ENCODE measurements at regions not wholly inside any gene's neighbourhood (a gene's known extent, or its start where the extent isn't known, plus 50 kb on each side); places are given as distances from the start of the nearest gene placed in this dataset.

DNA sequence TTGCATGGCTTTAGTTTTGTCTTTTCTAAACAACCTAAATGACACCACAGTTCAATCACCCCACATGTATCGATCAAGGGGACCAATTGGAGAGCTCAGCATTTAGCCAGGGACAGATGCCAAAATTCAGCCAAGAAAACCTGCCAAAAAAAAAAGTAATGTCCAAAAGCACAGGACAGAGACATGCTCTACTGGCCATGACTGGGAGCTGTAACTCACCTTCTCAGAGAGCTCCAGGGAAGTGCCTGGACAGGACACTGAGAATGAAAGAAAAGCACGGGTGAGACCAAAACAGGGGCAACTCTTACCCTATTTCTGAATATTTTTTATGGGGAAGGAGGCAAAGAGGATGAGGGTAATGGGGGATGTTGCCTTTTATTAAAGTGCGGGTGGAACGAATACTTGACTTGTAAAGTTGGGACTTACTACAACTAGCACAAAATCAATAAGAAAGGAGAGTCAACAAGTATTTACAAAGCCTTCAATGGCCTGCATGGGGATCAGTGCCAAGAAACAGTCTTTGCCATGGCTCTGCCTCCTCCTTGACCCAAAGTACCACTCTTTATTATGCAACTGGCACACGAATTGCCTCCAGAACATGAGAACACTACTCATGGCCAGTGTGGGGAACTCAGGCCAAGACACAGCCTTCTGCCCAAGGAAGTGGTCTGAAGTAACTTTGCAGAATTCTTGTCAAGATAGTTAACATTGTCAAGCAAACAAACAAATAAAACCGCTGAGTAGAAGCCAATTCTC, 72.9 kb upstream of the HK2 start:
- DNase-seq (ENCODE audit: low spot score): no peak

DNA sequence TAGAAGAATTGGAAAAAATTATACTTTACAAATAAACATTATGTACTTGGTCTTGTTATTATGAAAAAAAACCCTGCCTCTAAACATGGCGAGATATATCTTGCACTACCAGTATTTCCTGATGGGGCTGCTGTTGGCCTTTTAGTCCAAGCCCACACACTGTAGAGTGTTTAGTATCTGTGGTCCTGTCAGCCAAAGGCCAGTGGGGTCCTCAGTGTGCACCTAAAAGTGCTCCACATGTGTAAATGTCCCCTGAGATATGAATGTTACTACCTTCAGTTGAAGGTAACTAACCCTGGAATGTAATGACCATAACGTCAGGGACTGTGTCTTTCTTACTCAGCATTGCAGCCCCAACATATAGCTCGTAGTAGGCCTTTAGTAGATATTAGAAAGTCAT, 71.1 kb upstream of the HK2 start:
- DNase-seq (ENCODE audit: low spot score): no peak

DNA sequence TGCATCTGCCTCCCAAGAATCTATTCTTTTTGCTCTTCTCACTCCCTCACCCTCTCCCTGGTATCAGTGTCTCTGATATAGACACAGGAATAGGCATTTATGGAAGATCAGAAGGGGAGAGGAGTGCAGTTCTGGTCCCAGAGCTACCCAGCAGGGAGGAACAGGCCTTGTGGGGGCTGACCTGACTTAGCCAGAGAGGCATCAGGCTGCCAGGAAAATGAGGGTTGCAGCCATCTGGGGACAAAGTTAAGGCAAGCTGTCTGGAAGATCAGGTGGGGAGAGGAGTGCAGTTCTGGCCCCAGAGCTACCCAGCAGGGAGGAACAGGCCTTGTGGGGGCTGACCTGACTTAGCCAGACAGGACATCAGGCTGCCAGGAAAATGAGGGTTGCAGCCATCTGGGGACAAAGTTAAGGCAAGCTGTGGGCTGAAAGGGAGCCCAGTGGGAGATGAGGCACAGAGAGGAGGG, 69.9 kb upstream of the HK2 start:
- DNase-seq (ENCODE audit: low spot score): peak; percentile 59

DNA sequence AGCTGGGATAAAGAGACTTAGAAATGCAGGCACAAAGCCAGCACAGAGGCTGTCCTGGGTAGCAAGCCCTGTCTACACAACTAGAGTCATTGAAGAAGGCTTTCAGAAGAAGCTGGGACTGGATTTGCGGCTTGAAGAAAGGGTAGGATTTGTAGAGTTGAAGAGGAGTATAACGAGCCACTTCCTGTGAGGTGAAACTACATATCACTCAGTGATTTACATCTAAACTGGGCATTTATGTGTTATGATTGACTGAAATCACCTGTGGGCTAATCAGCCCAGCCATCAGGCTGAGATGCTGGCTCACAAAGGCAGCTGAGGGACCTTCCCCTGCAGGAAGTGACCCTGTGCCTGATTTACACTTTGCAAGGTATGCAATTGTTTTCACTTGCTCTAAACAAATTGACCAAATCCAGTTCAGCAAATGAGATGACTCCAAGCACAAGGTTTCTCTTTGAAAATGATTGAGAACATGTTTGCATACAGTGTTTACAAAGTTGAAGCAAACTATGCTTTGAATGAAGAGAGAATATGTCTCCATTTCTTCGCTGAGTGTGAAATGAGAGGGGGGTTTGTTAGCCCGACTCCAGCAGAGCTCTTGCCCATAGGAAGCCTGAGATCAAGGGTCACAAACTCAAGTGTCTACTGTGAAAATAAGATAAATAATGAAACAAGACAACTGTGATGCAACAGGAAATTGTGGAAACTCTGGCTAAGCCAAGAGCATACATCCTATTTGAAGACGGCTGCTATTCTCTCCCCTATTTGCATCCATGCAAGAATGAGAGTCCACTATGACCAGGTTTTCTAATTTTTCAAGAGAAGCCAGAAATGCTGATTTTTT, 69.3 kb upstream of the HK2 start:
- DNase-seq (ENCODE audit: low spot score): no peak

DNA sequence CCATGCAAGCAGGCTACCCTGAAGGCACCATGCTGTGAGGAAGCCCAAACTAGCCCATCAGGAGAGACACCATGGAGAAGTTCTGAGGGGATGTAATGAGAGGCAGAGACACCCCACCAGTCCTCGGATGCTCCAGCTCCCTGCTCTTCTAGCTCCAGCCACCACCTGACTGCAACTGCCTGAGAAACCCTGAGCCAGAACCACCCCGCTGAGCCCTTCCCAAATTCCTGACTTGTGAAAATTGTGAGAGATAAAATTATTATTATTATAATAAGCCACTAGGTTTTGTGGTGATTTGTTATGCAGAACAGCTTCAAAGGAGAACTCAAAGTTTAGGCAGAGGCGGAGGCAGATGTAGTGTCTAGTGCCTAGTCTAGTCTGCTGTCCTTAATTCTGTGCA, 67.1 kb upstream of the HK2 start:
- no peak for DNase-seq (ENCODE audit: low spot score)

DNA sequence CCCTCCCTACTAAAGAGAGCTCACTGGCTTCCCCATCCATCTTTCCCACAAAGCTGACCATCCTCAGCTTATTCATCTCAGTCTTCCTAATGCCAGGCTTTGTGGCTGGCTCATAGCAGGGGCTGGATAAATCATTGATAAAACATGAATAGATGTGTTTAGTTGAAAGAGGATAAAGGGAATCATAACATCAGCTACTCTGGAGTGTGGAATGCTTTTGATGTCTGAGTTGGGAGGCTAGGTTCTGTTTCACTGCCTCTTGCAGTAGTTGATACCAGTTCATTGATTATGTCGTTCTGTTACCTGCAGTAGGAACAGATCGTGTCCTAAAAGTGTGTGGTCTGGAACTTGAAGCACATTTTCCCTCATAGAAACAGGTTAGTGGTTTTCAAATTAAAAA, 66.3 kb upstream of the HK2 start:
- no peak for DNase-seq (ENCODE audit: low spot score)

DNA sequence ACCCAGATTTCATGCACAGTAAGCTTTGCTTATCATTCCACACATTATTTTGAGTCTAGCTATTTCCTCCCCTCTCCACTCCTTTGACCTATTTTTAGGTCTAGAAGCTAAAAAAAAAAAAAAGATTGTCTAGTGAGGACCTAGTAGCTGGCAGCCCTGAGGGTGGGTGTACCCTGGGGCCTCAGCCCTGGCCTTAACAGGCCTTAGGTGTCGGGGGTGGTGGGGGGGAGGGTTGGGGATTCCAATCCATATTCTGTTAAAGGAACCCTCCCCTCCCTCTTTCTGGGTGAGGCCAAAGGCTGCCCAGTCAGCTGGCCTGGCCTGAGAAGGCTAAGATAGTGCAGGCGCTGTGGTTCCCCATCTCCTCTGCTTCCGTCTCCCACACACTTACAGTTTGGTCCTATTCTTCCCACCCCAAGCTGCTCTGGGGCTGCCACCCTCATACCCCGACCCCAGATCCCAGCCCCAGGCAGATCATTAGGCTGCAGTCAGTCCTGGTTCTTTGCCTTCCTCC, 65.5 kb upstream of the HK2 start:
- no peak for DNase-seq (ENCODE audit: low spot score)

DNA sequence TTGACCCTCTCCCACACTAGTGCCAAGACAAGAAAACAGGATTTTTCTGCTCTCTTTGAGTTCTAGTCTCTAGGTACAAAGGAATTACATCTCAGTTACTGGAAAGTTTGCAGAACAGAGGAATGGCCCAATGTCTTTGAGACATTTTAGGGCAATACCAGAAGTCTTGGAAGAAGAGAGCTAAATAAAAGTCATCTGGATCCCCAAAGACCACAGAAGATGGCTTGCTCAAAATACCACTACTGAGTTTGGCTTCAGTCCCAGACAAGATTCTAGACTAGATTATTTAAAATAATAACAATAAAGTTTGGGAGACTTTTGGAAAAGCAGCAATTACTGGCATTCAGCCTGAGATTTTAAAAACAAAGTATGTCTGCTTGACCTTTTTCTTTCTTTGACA, 61.9 kb upstream of the HK2 start:
- no peak for DNase-seq (ENCODE audit: low spot score)

DNA sequence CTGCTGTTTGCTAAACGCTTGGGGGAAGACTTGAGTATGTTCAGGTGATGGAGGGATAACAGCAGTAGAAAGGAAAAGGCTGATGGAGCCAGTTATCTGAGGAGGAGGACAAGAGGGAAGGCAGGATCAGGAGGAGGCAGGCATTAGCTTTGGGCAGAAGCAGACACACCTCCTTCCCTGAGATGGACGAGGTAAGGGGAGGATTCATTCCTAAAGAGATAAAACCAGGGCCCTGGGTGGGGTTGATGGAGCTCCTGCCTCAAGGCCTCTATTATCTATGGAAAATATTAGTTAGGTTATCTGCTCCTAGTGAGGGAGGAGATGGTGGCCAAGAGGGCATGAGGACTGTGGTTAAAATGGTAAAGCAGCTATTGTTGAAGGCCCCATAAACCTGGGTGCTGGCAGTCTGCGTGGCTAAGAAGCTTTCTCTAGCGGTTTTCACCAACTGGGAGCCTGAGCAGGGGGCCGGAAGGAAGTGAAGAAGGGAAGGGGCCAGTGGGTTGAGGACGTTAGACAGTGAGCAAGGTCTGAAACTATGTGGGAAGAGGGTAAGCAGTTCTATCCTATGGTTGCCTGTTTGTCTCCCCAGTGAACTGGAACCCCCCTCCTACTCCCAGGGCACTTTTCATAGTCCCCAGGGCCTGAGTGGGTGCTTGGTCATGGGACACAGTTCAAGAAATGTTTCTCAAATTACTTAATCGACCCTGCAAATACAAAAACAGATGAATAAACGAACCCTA, 56.6 kb upstream of the HK2 start:
- DNase-seq (ENCODE audit: low spot score): no peak

DNA sequence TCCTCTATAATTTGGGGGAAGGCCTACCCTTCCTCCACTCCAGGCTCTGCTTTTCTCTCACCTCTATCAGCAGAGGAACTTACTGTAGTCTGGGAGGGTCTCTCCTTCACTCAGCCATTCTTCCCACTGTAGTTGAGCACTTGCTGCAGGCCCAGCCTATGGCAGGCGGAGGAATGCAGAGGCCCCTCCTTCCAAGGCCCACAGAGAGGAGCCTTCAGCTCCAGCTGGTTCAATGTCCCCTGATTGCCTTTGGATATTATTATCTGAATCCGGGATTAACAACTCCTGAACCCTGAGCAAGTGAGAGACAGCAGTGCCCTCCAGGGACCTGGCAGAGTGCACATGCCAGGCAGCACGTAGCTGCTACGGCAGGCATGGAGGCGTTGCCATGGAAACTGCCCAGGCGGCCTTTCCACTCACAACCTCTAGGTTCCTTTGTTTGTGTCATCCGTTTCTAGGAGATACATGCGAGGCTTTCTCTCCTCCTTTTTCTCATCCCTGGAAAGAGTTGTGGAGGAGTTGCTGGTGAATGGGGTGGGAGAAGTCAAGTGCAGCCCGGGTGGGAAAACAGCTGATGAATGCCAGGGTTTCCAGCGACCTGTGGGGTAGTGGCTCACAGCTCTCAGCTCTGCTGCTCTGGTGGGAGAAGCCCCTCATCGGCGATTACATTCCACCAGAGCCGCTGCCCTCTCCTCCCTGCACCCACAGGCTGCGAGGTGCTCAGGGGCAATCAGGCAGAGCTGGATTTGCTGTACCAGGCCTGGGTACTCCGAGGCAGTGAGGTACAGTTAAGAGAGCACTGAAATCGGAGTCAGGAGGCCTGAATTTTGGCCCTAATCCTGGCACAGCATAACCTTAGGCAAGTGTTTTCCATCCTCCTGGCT, 55.3 kb upstream of the HK2 start:
- DNase-seq (ENCODE audit: low spot score): no peak

DNA sequence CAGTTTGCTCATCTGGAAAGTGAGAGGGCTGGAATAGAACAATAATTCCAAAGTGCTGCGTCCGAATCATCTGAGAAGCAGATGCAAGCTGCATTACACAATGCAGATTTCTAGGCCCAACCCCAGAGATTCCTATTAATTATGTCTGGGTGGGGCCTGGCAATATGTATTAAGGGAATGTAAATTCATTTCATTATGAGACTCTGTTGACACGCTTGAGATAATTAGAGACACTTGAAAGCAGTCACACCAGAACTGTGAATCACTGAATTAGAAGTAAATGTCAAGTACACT, 54.7 kb upstream of the HK2 start:
- no peak for DNase-seq (ENCODE audit: low spot score)

DNA sequence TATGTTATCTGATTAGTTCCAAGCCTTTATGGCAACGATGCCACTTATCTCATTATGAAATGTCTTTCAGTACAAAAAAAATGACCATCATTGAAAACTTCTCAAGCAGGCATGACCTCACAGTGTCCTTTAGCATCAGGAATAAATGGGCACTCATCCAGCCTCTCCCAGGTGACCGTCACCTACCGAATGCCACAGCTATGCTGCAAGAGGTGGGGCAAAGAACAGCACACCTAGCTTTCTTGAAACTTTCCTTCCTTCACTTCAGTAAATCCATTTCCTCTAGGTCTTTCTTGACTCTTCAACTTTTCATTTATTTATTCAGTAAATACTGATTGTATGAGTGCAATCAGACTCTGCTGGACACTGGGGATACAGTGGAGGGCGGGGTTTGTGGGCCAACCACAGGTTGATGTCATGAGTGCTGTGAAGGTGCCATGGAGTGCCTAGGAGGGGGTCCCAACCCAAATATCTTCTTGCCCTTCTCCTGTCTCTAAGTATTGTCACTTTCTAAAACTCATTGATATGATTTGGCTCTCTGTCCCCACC, 54.3 kb upstream of the HK2 start:
- no peak for DNase-seq (ENCODE audit: low spot score)

Data from cerebellar cortex (tissue), 1 donor.